Natural killer cell (primary cell): ENCODE measurements at regions not wholly inside any gene's neighbourhood (a gene's known extent, or its start where the extent isn't known, plus 50 kb on each side); places are given as distances from the start of the nearest gene placed in this dataset.

ENCODE experiments used
- ATAC-seq, 3 donors: fragments of 150-1000 bp in 2 of 3; fragments of 200-7000 bp in 1 of 3; cut with Tn5 transposase; 1 replicate in 1 of 3; 2 replicates in 2 of 3; pipeline ENCODE4 v1.10.0; 2021; ENCODE audit warnings: mild to moderate bottlenecking in 2 of 3, moderate library complexity in 2 of 3
- DNase-seq, 2 donors: peaks; one replicate each; pipeline versions ENCODE4 v3.0.0 to v3.0.0-alpha.2; 2013 to 2021; ENCODE audit warnings: mixed read lengths in 1 of 2
- H3K27ac ChIP-seq: one replicate; pipeline ENCODE4 v1.5.1; 2013; ENCODE audit warnings: mild to moderate bottlenecking, low read length
- H3K27me3 ChIP-seq: one replicate; pipeline ENCODE4 v1.6.1; 2013; ENCODE audit warnings: low read length; ENCODE audit not compliant: control insufficient read depth, insufficient read depth
- H3K36me3 ChIP-seq: one replicate; pipeline ENCODE4 v1.6.1; 2013; ENCODE audit warnings: low read length; ENCODE audit not compliant: control insufficient read depth, insufficient read depth
- H3K4me1 ChIP-seq: one replicate; pipeline ENCODE4 v1.6.1; 2013; ENCODE audit warnings: low read length; ENCODE audit not compliant: control insufficient read depth, insufficient read depth
- H3K4me3 ChIP-seq: one replicate; pipeline ENCODE4 v1.5.1; 2013; ENCODE audit warnings: low read length
- H3K9me3 ChIP-seq: one replicate; pipeline ENCODE4 v1.6.1; 2013; ENCODE audit warnings: low read length; ENCODE audit not compliant: control insufficient read depth, insufficient read depth
- H3K27ac Mint-ChIP-seq, 2 donors: one replicate each; pipeline ENCODE4 v1.8.0; 2022; ENCODE audit warnings: mild to moderate bottlenecking in 2 of 2, mixed read lengths in 2 of 2, moderate library complexity in 1 of 2
- H3K27me3 Mint-ChIP-seq, 2 donors: one replicate each; pipeline ENCODE4 v1.8.0; 2022; ENCODE audit warnings: low read depth in 2 of 2, mixed read lengths in 2 of 2
- H3K36me3 Mint-ChIP-seq: one replicate; pipeline ENCODE4 v1.8.0; 2022; ENCODE audit warnings: mixed read lengths
- H3K4me1 Mint-ChIP-seq, 2 donors: one replicate each; pipeline ENCODE4 v1.8.0; 2022; ENCODE audit warnings: mixed read lengths in 2 of 2
- H3K4me3 Mint-ChIP-seq: one replicate; pipeline ENCODE4 v1.8.0; 2022; ENCODE audit warnings: mild to moderate bottlenecking, moderate library complexity, mixed read lengths
- H3K9me3 Mint-ChIP-seq, 2 donors: one replicate each; pipeline ENCODE4 v1.8.0; 2022; ENCODE audit warnings: mixed read lengths in 2 of 2
- WGBS: methylation state at CpG from one replicate; pipeline ENCODE4 v1.1.7; 2013; ENCODE audit warnings: missing lambda C conversion rate; ENCODE audit not compliant: insufficient coverage; 5-methylcytosine and 5-hydroxymethylcytosine counted together
- intact Hi-C: fragments of 100-400 bp; cut with micrococcal nuclease; formaldehyde crosslinking; loops from one replicate; pipeline ENCODE4 v1.14.2; 2022
- TF ChIP-seq, protein P1 (sequence below): fragments of 200-600 bp; IDR thresholded peaks from one replicate; pipeline ENCODE4 v1.8.0; 2022; ENCODE audit warnings: antibody characterized with exemption

GRCh38 chr3:165389653-165390052 is 193.5 kb upstream of the SLITRK3 start:
- TF ChIP-seq, protein P1, sequence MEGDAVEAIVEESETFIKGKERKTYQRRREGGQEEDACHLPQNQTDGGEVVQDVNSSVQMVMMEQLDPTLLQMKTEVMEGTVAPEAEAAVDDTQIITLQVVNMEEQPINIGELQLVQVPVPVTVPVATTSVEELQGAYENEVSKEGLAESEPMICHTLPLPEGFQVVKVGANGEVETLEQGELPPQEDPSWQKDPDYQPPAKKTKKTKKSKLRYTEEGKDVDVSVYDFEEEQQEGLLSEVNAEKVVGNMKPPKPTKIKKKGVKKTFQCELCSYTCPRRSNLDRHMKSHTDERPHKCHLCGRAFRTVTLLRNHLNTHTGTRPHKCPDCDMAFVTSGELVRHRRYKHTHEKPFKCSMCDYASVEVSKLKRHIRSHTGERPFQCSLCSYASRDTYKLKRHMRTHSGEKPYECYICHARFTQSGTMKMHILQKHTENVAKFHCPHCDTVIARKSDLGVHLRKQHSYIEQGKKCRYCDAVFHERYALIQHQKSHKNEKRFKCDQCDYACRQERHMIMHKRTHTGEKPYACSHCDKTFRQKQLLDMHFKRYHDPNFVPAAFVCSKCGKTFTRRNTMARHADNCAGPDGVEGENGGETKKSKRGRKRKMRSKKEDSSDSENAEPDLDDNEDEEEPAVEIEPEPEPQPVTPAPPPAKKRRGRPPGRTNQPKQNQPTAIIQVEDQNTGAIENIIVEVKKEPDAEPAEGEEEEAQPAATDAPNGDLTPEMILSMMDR: no peak
- no peak overlapping the region for H3K27ac ChIP-seq
- H3K9me3 ChIP-seq: peaks cover 14% of the 10 kb centered on the region
- no peaks in the 10 kb centered on the region for H3K27me3 ChIP-seq
- no peak overlapping the region for H3K4me3 ChIP-seq
- H3K4me3 Mint-ChIP-seq: no peak overlapping the region
- intact Hi-C loops: no loop called here
- peaks cover 14 to 24% of the 10 kb centered on the region in 2 donors for H3K9me3 Mint-ChIP-seq
- ATAC-seq (no peak), DNase-seq (no peak)
- 85% methylated on average over 5 of the region's 5 CpGs for WGBS
- H3K4me1 Mint-ChIP-seq: no peaks in the 10 kb centered on the region
- peaks cover 7% of the 10 kb centered on the region for H3K36me3 Mint-ChIP-seq
- H3K27ac Mint-ChIP-seq: no peak overlapping the region
- H3K27me3 Mint-ChIP-seq: no peaks in the 10 kb centered on the region
- no peaks in the 10 kb centered on the region for H3K36me3 ChIP-seq
- no peaks in the 10 kb centered on the region for H3K4me1 ChIP-seq

DNA sequence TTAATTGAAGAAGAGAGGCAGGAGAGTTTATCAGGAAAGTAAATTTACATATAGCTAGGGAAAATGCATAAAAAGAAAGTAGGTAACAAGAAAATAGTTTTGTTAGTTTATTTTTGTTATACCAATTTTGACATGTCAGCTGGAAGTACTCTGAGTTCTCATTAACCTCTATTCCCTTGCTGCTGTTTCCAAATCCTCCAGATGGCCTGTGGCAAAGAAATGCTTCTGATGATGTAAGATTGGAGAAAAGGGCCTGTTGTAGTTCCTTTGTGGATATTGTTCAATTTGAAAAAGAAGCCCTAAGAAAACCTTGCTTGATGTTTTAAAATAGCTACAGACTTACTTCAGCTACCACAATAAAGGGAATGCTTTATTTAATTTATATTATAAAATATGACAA is 192.9 kb upstream of the SLITRK3 start:
- DNase-seq: no peak
- ATAC-seq: no peak
- Histone ChIP-seq H3K9me3 (peaks cover 12% of the 10 kb centered on the region), H3K4me3 (no peak overlapping the region), H3K4me1 (no peaks in the 10 kb centered on the region), H3K27ac (no peak overlapping the region), H3K27me3 (no peaks in the 10 kb centered on the region), H3K36me3 (no peaks in the 10 kb centered on the region)
- H3K27me3 Mint-ChIP-seq: no peaks in the 10 kb centered on the region
- H3K36me3 Mint-ChIP-seq: peaks cover 7% of the 10 kb centered on the region
- H3K27ac Mint-ChIP-seq: no peak overlapping the region
- no peak overlapping the region for H3K4me3 Mint-ChIP-seq
- intact Hi-C loops: no loop called here
- TF ChIP-seq, protein P1: no peak
- H3K9me3 Mint-ChIP-seq: peaks cover 16 to 25% of the 10 kb centered on the region in 2 donors
- no peaks in the 10 kb centered on the region for H3K4me1 Mint-ChIP-seq

GRCh38 chr3:165383381-165383780 is 187.2 kb upstream of the SLITRK3 start:
- peaks cover 2% of the 10 kb centered on the region for H3K9me3 ChIP-seq
- no peak overlapping the region for H3K27ac ChIP-seq
- no peak overlapping the region for H3K4me3 ChIP-seq
- 79% methylated on average over 3 of the region's 3 CpGs for WGBS
- Mint-ChIP-seq H3K4me1 (no peaks in the 10 kb centered on the region), H3K36me3 (no peaks in the 10 kb centered on the region), H3K9me3 (peaks cover 16 to 27% of the 10 kb centered on the region in 2 donors), H3K4me3 (no peak overlapping the region), H3K27me3 (no peaks in the 10 kb centered on the region), H3K27ac (no peak overlapping the region)
- intact Hi-C loops: no loop called here
- H3K36me3 ChIP-seq: no peaks in the 10 kb centered on the region
- H3K27me3 ChIP-seq: no peaks in the 10 kb centered on the region
- ATAC-seq (no peak), DNase-seq (no peak)
- TF ChIP-seq, protein P1: no peak
- no peaks in the 10 kb centered on the region for H3K4me1 ChIP-seq

- TF ChIP-seq, protein P1: no peak
- DNase-seq: no peak
- no peaks in the 10 kb centered on the region for H3K27me3 ChIP-seq
- H3K9me3 Mint-ChIP-seq: peaks cover 12 to 23% of the 10 kb centered on the region in 2 donors
- H3K27ac Mint-ChIP-seq: no peak overlapping the region
- H3K27ac ChIP-seq: no peak overlapping the region
- no peaks in the 10 kb centered on the region for H3K9me3 ChIP-seq
- no peaks in the 10 kb centered on the region for H3K36me3 ChIP-seq
- H3K27me3 Mint-ChIP-seq: no peaks in the 10 kb centered on the region
- ATAC-seq: no peak
- intact Hi-C loops: no loop called here
- WGBS: 54% methylated on average over 3 of the region's 3 CpGs
- H3K4me3 ChIP-seq: no peak overlapping the region
- no peak overlapping the region for H3K4me3 Mint-ChIP-seq
- no peaks in the 10 kb centered on the region for H3K4me1 Mint-ChIP-seq
- no peaks in the 10 kb centered on the region for H3K4me1 ChIP-seq
- no peaks in the 10 kb centered on the region for H3K36me3 Mint-ChIP-seq
Observed at GRCh38 chr3:165382672-165383071, 186.5 kb upstream of the SLITRK3 start.
